AG09309 (cell line): ENCODE measurements at regions not wholly inside any gene's neighbourhood (a gene's known extent, or its start where the extent isn't known, plus 50 kb on each side); places are given as distances from the start of the nearest gene placed in this dataset.

ENCODE experiments used
- DNase-seq: peaks from one replicate; pipeline ENCODE4 v3.0.0-alpha.2; 2010; ENCODE audit warnings: low read depth
- H3K4me3 ChIP-seq: 2 replicates; pipeline ENCODE4 v1.5.1; 2011; ENCODE audit warnings: mild to moderate bottlenecking, low read depth, low read length, moderate library complexity; ENCODE audit not compliant: control insufficient read depth
- CTCF ChIP-seq: IDR thresholded peaks from 2 replicates; pipeline ENCODE4 v1.5.1; 2011; ENCODE audit warnings: mild to moderate bottlenecking, low read depth, low read length, inconsistent platforms; ENCODE audit not compliant: insufficient read depth, control insufficient read depth; ENCODE audit errors: missing control alignments

GRCh38 chr6:112801468-112802080 lies 454.4 kb downstream of the RFPL4B start:
- DNase-seq, result no peak
- no peak for TF ChIP-seq CTCF
- H3K4me3 ChIP-seq, result no peak overlapping the region

GRCh38 chr6:112802144-112802543 lies 455.0 kb downstream of the RFPL4B start:
- H3K4me3 ChIP-seq, result no peak overlapping the region
- TF ChIP-seq CTCF, result no peak
- peak; percentile 89 for DNase-seq

GRCh38 chr6:112804638-112805330 lies 457.7 kb downstream of the RFPL4B start:
- no peak for TF ChIP-seq CTCF
- no peak for DNase-seq
- H3K4me3 ChIP-seq, result no peak overlapping the region

- TF ChIP-seq CTCF, result no peak
- H3K4me3 ChIP-seq, result no peak overlapping the region
- no peak for DNase-seq
Measured at GRCh38 chr6:112806163-112806865, 459.2 kb downstream of the RFPL4B start.

- TF ChIP-seq CTCF, result no peak
- no peak overlapping the region for H3K4me3 ChIP-seq
- DNase-seq, result no peak
Measured at GRCh38 chr6:112821476-112821875, 474.3 kb downstream of the RFPL4B start.

GRCh38 chr6:112822769-112823168 lies 475.6 kb downstream of the RFPL4B start:
- H3K4me3 ChIP-seq, result no peak overlapping the region
- DNase-seq, result no peak
- TF ChIP-seq CTCF, result no peak
